Smooth muscle cell (in vitro differentiated cells): ENCODE measurements at regions not wholly inside any gene's neighbourhood (a gene's known extent, or its start where the extent isn't known, plus 50 kb on each side); places are given as distances from the start of the nearest gene placed in this dataset.

ENCODE experiments used
- DNase-seq: peaks from one replicate; lab custom pipeline; 2025; ENCODE audit not compliant: unreplicated experiment; lab: John Stamatoyannopoulos, UW
- H2AFZ ChIP-seq: fragments of 200-600 bp; sonication (generic); 2 replicates; pipeline ENCODE4 v1.6.0; 2016; ENCODE audit warnings: antibody characterized with exemption, low read depth, mild to moderate bottlenecking
- H3F3A ChIP-seq: fragments of 200-600 bp; sonication (generic); 2 replicates; pipeline ENCODE4 v1.6.0; 2017; ENCODE audit warnings: antibody characterized with exemption, low read depth
- H3K27ac ChIP-seq: fragments of 200-600 bp; sonication (generic); 2 replicates; pipeline ENCODE4 v1.5.1; 2016; ENCODE audit warnings: low read depth, mild to moderate bottlenecking
- H3K27me3 ChIP-seq: fragments of 200-600 bp; sonication (generic); 2 replicates; pipeline ENCODE4 v1.6.1; 2016; ENCODE audit warnings: low read depth, mild to moderate bottlenecking
- H3K36me3 ChIP-seq: fragments of 200-600 bp; sonication (generic); 2 replicates; pipeline ENCODE4 v1.5.1; 2016; ENCODE audit warnings: low read depth
- H3K4me1 ChIP-seq: fragments of 200-600 bp; sonication (generic); 2 replicates; pipeline ENCODE4 v1.5.1; 2016; ENCODE audit warnings: low read depth
- H3K4me2 ChIP-seq: fragments of 200-600 bp; sonication (generic); 2 replicates; pipeline ENCODE4 v1.6.0; 2016; ENCODE audit warnings: mild to moderate bottlenecking
- H3K4me3 ChIP-seq: fragments of 200-600 bp; sonication (generic); 2 replicates; pipeline ENCODE4 v1.5.1; 2016; ENCODE audit warnings: mild to moderate bottlenecking
- H3K79me2 ChIP-seq: fragments of 200-600 bp; sonication (generic); 2 replicates; pipeline ENCODE4 v1.6.0; 2016; ENCODE audit warnings: low read depth, mild to moderate bottlenecking
- H3K9ac ChIP-seq: fragments of 200-600 bp; sonication (generic); 2 replicates; pipeline ENCODE4 v1.6.0; 2016; ENCODE audit warnings: low read depth
- H3K9me3 ChIP-seq: fragments of 200-600 bp; sonication (generic); replicated peaks from 2 replicates; pipeline ENCODE4 v1.5.1; 2016; ENCODE audit warnings: low read depth
- H4K20me1 ChIP-seq: fragments of 200-600 bp; sonication (generic); 2 replicates; pipeline ENCODE4 v1.6.0; 2016; ENCODE audit warnings: low read depth
- WGBS: methylation state at CpG from one replicate; pipeline ENCODE4 v1.1.7; 2016; ENCODE audit warnings: low lambda C conversion rate; 5-methylcytosine and 5-hydroxymethylcytosine counted together
- TF ChIP-seq, protein P1 (sequence below): fragments of 200-600 bp; sonication (generic); IDR thresholded peaks from 2 replicates; pipeline ENCODE4 v1.5.1; 2017; ENCODE audit warnings: borderline replicate concordance, mild to moderate bottlenecking, antibody characterized with exemption; ENCODE audit not compliant: insufficient read depth, poor library complexity, severe bottlenecking

DNA sequence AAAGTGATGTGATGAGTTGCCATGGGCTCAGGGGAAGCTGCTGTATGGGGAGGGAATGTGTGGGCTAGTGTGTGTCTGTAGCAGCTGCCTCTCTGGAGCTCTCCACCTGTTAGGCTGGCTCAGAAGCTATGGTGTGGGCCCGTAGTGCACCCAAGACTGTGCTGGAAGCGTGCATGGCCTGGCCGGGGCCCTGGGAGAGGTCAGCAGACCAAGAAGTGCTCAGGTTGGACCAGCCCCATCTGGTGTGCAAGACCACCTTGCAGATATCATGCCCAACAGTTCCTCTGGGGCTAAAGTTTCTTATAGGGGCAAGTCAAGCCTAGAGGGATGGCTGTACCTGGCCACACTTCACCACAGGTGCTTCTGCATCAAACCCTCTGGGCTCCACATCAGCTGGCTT is 274.4 kb upstream of the CCDC179 start:
- Histone ChIP-seq H4K20me1 (no peaks in the 10 kb centered on the region), H3K27me3 (no peaks in the 10 kb centered on the region), H3K27ac (no peak overlapping the region), H3K9ac (no peak overlapping the region), H3K79me2 (no peaks in the 10 kb centered on the region), H3K4me2 (no peak overlapping the region), H2AFZ (no peak overlapping the region), H3F3A (no peaks in the 10 kb centered on the region), H3K4me1 (no peaks in the 10 kb centered on the region), H3K36me3 (no peaks in the 10 kb centered on the region), H3K4me3 (no peak overlapping the region), H3K9me3 (no peaks in the 10 kb centered on the region)
- TF ChIP-seq, protein P1, sequence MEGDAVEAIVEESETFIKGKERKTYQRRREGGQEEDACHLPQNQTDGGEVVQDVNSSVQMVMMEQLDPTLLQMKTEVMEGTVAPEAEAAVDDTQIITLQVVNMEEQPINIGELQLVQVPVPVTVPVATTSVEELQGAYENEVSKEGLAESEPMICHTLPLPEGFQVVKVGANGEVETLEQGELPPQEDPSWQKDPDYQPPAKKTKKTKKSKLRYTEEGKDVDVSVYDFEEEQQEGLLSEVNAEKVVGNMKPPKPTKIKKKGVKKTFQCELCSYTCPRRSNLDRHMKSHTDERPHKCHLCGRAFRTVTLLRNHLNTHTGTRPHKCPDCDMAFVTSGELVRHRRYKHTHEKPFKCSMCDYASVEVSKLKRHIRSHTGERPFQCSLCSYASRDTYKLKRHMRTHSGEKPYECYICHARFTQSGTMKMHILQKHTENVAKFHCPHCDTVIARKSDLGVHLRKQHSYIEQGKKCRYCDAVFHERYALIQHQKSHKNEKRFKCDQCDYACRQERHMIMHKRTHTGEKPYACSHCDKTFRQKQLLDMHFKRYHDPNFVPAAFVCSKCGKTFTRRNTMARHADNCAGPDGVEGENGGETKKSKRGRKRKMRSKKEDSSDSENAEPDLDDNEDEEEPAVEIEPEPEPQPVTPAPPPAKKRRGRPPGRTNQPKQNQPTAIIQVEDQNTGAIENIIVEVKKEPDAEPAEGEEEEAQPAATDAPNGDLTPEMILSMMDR: no peak
- no peak for DNase-seq
- 91% methylated on average over 3 of the region's 3 CpGs for WGBS

DNA sequence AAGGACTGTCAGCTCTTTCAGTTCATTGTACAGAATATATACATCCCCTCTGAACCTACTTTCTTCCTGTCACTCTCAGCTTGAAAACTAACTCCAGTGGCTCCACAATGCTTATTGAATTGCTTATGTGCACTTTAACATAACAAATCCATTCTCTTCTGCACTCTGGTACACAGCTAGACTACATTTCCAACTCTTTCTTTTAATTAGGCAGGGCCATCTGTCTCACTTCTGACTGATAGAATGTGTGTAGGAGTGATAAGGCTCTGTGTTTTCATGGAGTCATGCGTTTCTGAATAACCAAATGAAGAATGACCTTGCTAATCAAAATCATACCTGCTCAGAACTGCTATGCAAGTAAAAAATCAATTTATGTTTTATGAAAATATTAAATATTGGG is 278.5 kb upstream of the CCDC179 start:
- Histone ChIP-seq H3K4me2 (no peak overlapping the region), H3K79me2 (no peaks in the 10 kb centered on the region), H3K4me3 (no peak overlapping the region), H3K27me3 (no peaks in the 10 kb centered on the region), H3K4me1 (no peaks in the 10 kb centered on the region), H3K27ac (no peak overlapping the region), H3F3A (no peaks in the 10 kb centered on the region), H3K9ac (no peak overlapping the region), H3K36me3 (no peaks in the 10 kb centered on the region), H4K20me1 (no peaks in the 10 kb centered on the region), H2AFZ (no peak overlapping the region), H3K9me3 (no peaks in the 10 kb centered on the region)
- no peak for DNase-seq
- 67% methylated on average over 1 of the region's 1 CpG for WGBS
- TF ChIP-seq, protein P1: no peak

DNA sequence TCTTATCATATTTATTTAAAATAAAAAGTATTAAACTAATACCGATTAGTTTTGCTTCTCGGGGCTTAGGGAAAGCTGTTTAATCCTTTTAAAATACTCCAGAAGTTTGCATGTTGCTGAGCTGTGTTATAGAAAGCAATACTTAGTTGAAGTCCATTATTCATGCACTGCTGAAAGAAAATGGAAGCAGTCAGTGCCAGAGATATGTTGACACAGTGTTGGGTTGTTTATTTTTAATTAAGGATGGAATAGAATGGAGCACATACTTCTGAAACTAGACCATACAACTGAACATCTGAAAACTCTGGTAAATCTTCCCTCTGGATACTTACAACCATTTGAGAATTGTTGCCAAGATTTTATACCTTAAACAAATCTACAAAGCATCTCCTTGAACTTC is 282.7 kb upstream of the CCDC179 start:
- H3K9me3 ChIP-seq: no peaks in the 10 kb centered on the region
- no peak overlapping the region for H3K4me3 ChIP-seq
- no peak overlapping the region for H2AFZ ChIP-seq
- DNase-seq: no peak
- no peak overlapping the region for H3K9ac ChIP-seq
- H3K4me1 ChIP-seq: no peaks in the 10 kb centered on the region
- no peak overlapping the region for H3K4me2 ChIP-seq
- no peak overlapping the region for H3K27ac ChIP-seq
- H3K36me3 ChIP-seq: no peaks in the 10 kb centered on the region
- no peaks in the 10 kb centered on the region for H4K20me1 ChIP-seq
- TF ChIP-seq, protein P1: no peak
- 43% methylated on average over 2 of the region's 2 CpGs for WGBS
- no peaks in the 10 kb centered on the region for H3F3A ChIP-seq
- no peaks in the 10 kb centered on the region for H3K27me3 ChIP-seq
- no peaks in the 10 kb centered on the region for H3K79me2 ChIP-seq

DNA sequence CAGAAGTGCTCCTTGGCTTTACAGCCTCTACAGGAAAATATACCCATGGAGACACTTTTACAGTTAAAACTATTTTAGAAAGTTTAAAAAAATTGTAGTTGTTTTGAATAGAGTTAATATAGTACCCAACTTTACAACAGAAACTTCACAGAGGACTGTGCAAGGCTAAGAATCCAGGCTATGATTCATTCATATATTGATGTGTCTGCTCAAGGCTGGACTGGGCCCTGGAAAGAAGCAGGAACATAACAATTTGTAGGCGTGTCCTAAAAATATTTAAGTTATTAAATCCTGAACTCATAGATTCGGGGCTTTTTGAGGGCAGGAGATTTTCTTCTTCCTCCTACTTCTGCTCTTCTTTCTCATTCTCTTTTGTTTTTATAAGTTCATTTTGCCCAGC is 291.5 kb upstream of the CCDC179 start:
- DNase-seq: no peak
- Histone ChIP-seq H3K4me1 (no peaks in the 10 kb centered on the region), H3K4me2 (no peak overlapping the region), H3F3A (no peaks in the 10 kb centered on the region), H3K27ac (no peak overlapping the region), H2AFZ (no peak overlapping the region), H4K20me1 (no peaks in the 10 kb centered on the region), H3K36me3 (no peaks in the 10 kb centered on the region), H3K79me2 (no peaks in the 10 kb centered on the region), H3K9ac (no peak overlapping the region), H3K27me3 (no peaks in the 10 kb centered on the region), H3K9me3 (no peaks in the 10 kb centered on the region), H3K4me3 (no peak overlapping the region)
- TF ChIP-seq, protein P1: no peak
- WGBS: 89% methylated on average over 2 of the region's 2 CpGs
